Endothelial cell of umbilical vein (primary cell): ENCODE measurements at regions not wholly inside any gene's neighbourhood (a gene's known extent, or its start where the extent isn't known, plus 50 kb on each side); places are given as distances from the start of the nearest gene placed in this dataset.

ENCODE experiments used
- BruUV-seq: library from RNA; stranded (reverse); fragments of 400-500 nt; replicated peaks from 2 replicates; lab custom pipeline; 2021; lab: Mats Ljungman, UMichigan
- CTCF ChIA-PET: fragments of 300-600, 350-600 bp; sonication (Branson Sonifier 250); formaldehyde crosslinking; loops from one replicate; lab custom pipeline; 2021; ENCODE audit warnings: antibody characterized with exemption, inconsistent platforms; lab: Charles Lee
- POLR2A ChIA-PET: fragments of 300-600, 350-600 bp; sonication (Branson Sonifier 250); formaldehyde crosslinking; loops from one replicate; lab custom pipeline; 2021; ENCODE audit warnings: antibody characterized with exemption, inconsistent platforms; lab: Charles Lee
- DNase-seq: peaks from one replicate; pipeline ENCODE4 v3.0.0-alpha.2; 2011; ENCODE audit warnings: low read depth, low spot score
- FAIRE-seq: peaks from 2 replicates; lab custom pipeline; 2011; peaks lifted over from hg19 to GRCh38; lab: Jason Lieb, UNC
- H2AFZ ChIP-seq: 2 replicates; pipeline ENCODE4 v1.6.0; 2012; ENCODE audit warnings: low read depth, low read length, control low read depth, inconsistent platforms
- H3K27ac ChIP-seq: 2 replicates; pipeline ENCODE4 v1.5.1; 2011; ENCODE audit warnings: low read depth, mild to moderate bottlenecking, control low read depth, low read length, moderate library complexity; ENCODE audit not compliant: insufficient read depth
- H3K27me3 ChIP-seq, 2 experiments: 2 replicates each; pipeline versions ENCODE4 v1.6.0 to v1.6.1; 2011; ENCODE audit warnings: low read length in 2 of 2, mixed read lengths in 1 of 2; ENCODE audit not compliant: control insufficient read depth in 2 of 2, insufficient read depth in 2 of 2
- H3K36me3 ChIP-seq, 2 experiments: 2 replicates in 1 of 2; 3 replicates in 1 of 2; pipeline ENCODE4 v1.5.1; 2011; ENCODE audit warnings: low read length in 2 of 2, mild to moderate bottlenecking in 1 of 2, moderate library complexity in 1 of 2; ENCODE audit not compliant: control insufficient read depth in 2 of 2, insufficient read depth in 2 of 2; ENCODE audit errors: extremely low read depth in 1 of 2
- H3K4me1 ChIP-seq: 3 replicates; pipeline ENCODE4 v1.5.1; 2011; ENCODE audit warnings: mild to moderate bottlenecking, low read length; ENCODE audit not compliant: control insufficient read depth, insufficient read depth; ENCODE audit errors: extremely low read depth
- H3K4me2 ChIP-seq: 2 replicates; pipeline ENCODE4 v1.6.1; 2011; ENCODE audit warnings: low read length, control low read depth, mixed read lengths; ENCODE audit not compliant: insufficient read depth
- H3K4me3 ChIP-seq, 3 experiments: fragments of 200-600 bp in 1 of 3; sonication (generic), shearing (Covaris generic) in 1 of 3; replicated peaks in 1 of 3; 2 replicates each; pipeline ENCODE4 v1.5.1; 2011 to 2016; ENCODE audit warnings: control low read depth in 3 of 3, low read length in 3 of 3, mild to moderate bottlenecking in 2 of 3, inconsistent platforms in 1 of 3, low read depth in 1 of 3, moderate library complexity in 1 of 3; ENCODE audit not compliant: insufficient read depth in 1 of 3
- H3K79me2 ChIP-seq: 2 replicates; pipeline ENCODE4 v1.6.0; 2012; ENCODE audit warnings: low read length, inconsistent platforms; ENCODE audit not compliant: control insufficient read depth, insufficient read depth
- H3K9ac ChIP-seq: replicated peaks from 2 replicates; pipeline ENCODE3; 2011; ENCODE audit warnings: low read length, control low read depth; ENCODE audit not compliant: insufficient read depth; ENCODE audit errors: extremely low read depth
- H3K9me1 ChIP-seq: replicated peaks from 3 replicates; pipeline ENCODE4 v1.6.0; 2011; ENCODE audit warnings: mild to moderate bottlenecking, low read length; ENCODE audit not compliant: control insufficient read depth, insufficient read depth; ENCODE audit errors: extremely low read depth
- H3K9me3 ChIP-seq: replicated peaks from 2 replicates; pipeline ENCODE4 v1.5.1; 2012; ENCODE audit warnings: low read length, inconsistent platforms; ENCODE audit not compliant: control insufficient read depth, insufficient read depth
- H4K20me1 ChIP-seq: replicated peaks from 2 replicates; pipeline ENCODE3; 2011; ENCODE audit warnings: mild to moderate bottlenecking, low read length; ENCODE audit not compliant: control insufficient read depth, insufficient read depth; ENCODE audit errors: extremely low read depth
- EZH2 ChIP-seq: IDR thresholded peaks from 2 replicates; pipeline ENCODE4 v1.6.1; 2012; ENCODE audit warnings: borderline replicate concordance, low read depth, mild to moderate bottlenecking, moderate library complexity, low read length, inconsistent platforms; ENCODE audit not compliant: severe bottlenecking
- FOS ChIP-seq: IDR thresholded peaks from 2 replicates; pipeline ENCODE4 v1.6.1; 2011; ENCODE audit warnings: mild to moderate bottlenecking, low read length, moderate library complexity, borderline replicate concordance; ENCODE audit not compliant: insufficient read depth
- GATA2 ChIP-seq: IDR thresholded peaks from 2 replicates; pipeline ENCODE4 v1.7.0; 2011; ENCODE audit warnings: low read depth, mild to moderate bottlenecking, moderate library complexity, mixed read lengths, low read length; ENCODE audit not compliant: insufficient read length, insufficient read depth
- JUN ChIP-seq: IDR thresholded peaks from 2 replicates; pipeline ENCODE4 v1.6.1; 2011; ENCODE audit warnings: borderline replicate concordance, low read depth; ENCODE audit not compliant: insufficient read length, insufficient read depth
- MYC ChIP-seq: IDR thresholded peaks from one replicate; pipeline ENCODE4 v1.6.1; 2011; ENCODE audit warnings: mild to moderate bottlenecking, low read depth, low read length
- POLR2A ChIP-seq: IDR thresholded peaks from 2 replicates; pipeline ENCODE4 v1.6.1; 2012; ENCODE audit warnings: low read depth, mild to moderate bottlenecking, control low read depth, low read length
- POLR2AphosphoS5 ChIP-seq: IDR thresholded peaks from 2 replicates; pipeline ENCODE4 v1.6.1; 2012; ENCODE audit warnings: low read depth, mild to moderate bottlenecking, control low read depth, low read length, moderate library complexity; ENCODE audit not compliant: insufficient read depth
- dilution Hi-C: fragments of 300-500 bp; cut with MboI; formaldehyde crosslinking; loops from one replicate; pipeline ENCODE4 v1.15.0; 2019; ENCODE audit warnings: low sequenced_read_pairs; ENCODE audit not compliant: extremely low pct_ligation_motif_present
- intact Hi-C: fragments of 100-400 bp; cut with micrococcal nuclease; formaldehyde crosslinking; loops from one replicate; pipeline ENCODE4 v1.10.0; 2022
- TF ChIP-seq, protein P1 (sequence below), 2 donors: IDR thresholded peaks; 1 replicate in 1 of 2; 2 replicates in 1 of 2; pipeline ENCODE4 v1.5.1; 2011; ENCODE audit warnings: low read length in 2 of 2, mild to moderate bottlenecking in 2 of 2, moderate library complexity in 2 of 2, control low read depth in 1 of 2, inconsistent platforms in 1 of 2, low read depth in 1 of 2; ENCODE audit not compliant: insufficient read depth in 1 of 2; ENCODE audit errors: extremely low read depth in 1 of 2
- TF ChIP-seq, protein P2 (sequence below): IDR thresholded peaks from 2 replicates; pipeline ENCODE4 v1.6.1; 2011; ENCODE audit not compliant: insufficient read depth, insufficient read length

DNA sequence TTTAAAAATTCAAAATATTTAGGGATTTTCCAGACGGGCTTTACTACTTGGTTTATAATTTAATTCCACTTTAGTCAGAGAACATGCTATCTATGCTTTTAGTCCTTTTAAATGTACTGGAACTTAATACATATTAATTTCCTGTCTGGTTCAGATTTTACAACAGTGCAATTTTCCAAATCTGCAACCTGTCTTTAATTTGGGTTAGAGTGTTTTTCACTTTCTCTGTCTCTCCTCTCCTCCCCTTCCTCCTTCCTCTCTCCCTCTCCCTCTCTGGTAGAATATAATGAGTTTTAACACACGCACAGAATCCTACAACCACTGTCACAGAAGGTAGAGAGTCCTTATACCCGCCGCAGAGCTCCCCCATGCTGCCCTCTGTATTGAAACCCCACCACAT, 950.7 kb downstream of the BRD1 start:
- ChIA-PET CTCF (no interaction called here), POLR2A (no interaction called here)
- Histone ChIP-seq H3K9me3 (peaks cover 6% of the 10 kb centered on the region), H3K9ac (no peak overlapping the region), H3K4me2 (no peak overlapping the region), H4K20me1 (no peaks in the 10 kb centered on the region), H2AFZ (no peak overlapping the region), H3K4me3 (no peak overlapping the region), H3K4me1 (no peaks in the 10 kb centered on the region), H3K79me2 (no peaks in the 10 kb centered on the region), H3K27me3 (no peaks in the 10 kb centered on the region), H3K36me3 (no peaks in the 10 kb centered on the region), H3K9me1 (no peaks in the 10 kb centered on the region), H3K27ac (no peak overlapping the region)
- no TSS peak for BruUV-seq
- no peak for TF ChIP-seq POLR2A
- TF ChIP-seq JUN: no peak
- no peak for TF ChIP-seq FOS
- FAIRE-seq (no peak), DNase-seq (no peak)
- intact Hi-C loops (no loop called here), dilution Hi-C loops (no loop called here)

DNA sequence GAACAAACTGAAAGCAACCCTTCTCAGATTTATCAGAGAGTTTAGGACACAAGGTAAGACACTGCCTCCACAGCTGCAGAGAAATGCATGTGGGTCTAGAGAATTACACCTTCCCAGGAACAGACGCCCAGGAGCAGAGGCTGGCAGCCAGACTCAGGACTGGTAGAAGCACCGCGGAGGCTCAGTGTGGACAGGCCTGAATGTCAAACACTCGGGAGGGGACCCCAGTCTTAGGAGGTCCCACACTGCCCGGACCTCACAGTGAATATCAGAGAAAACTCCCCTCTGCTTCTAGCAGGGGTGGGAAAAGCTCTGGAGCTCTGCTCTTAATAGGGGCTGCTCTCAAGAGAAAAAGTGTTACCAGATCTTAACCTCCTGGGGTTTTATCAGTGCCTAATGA, 952.7 kb downstream of the BRD1 start:
- Histone ChIP-seq H3K27me3 (no peaks in the 10 kb centered on the region), H3K9me3 (peaks cover 5% of the 10 kb centered on the region), H3K9me1 (no peaks in the 10 kb centered on the region), H3K36me3 (no peaks in the 10 kb centered on the region), H3K4me2 (no peak overlapping the region), H3K27ac (no peak overlapping the region), H3K4me3 (no peak overlapping the region), H4K20me1 (no peaks in the 10 kb centered on the region), H3K79me2 (no peaks in the 10 kb centered on the region), H2AFZ (no peak overlapping the region), H3K9ac (no peak overlapping the region), H3K4me1 (no peaks in the 10 kb centered on the region)
- ChIA-PET CTCF (no interaction called here), POLR2A (no interaction called here)
- TF ChIP-seq JUN: no peak
- no peak for TF ChIP-seq FOS
- no peak for TF ChIP-seq POLR2A
- TF ChIP-seq MYC: no peak
- TF ChIP-seq, protein P1, sequence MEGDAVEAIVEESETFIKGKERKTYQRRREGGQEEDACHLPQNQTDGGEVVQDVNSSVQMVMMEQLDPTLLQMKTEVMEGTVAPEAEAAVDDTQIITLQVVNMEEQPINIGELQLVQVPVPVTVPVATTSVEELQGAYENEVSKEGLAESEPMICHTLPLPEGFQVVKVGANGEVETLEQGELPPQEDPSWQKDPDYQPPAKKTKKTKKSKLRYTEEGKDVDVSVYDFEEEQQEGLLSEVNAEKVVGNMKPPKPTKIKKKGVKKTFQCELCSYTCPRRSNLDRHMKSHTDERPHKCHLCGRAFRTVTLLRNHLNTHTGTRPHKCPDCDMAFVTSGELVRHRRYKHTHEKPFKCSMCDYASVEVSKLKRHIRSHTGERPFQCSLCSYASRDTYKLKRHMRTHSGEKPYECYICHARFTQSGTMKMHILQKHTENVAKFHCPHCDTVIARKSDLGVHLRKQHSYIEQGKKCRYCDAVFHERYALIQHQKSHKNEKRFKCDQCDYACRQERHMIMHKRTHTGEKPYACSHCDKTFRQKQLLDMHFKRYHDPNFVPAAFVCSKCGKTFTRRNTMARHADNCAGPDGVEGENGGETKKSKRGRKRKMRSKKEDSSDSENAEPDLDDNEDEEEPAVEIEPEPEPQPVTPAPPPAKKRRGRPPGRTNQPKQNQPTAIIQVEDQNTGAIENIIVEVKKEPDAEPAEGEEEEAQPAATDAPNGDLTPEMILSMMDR (IDR thresholded peaks at IDR 0.05; ENCODE audit: extremely low read depth in 1 of 2, insufficient read depth in 1 of 2, low read depth in 1 of 2, low read length in 2 of 2): no peak
- TF ChIP-seq POLR2AphosphoS5: no peak
- TF ChIP-seq GATA2: no peak
- TF ChIP-seq, protein P2, sequence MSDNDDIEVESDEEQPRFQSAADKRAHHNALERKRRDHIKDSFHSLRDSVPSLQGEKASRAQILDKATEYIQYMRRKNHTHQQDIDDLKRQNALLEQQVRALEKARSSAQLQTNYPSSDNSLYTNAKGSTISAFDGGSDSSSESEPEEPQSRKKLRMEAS: no peak
- TF ChIP-seq EZH2: no peak
- intact Hi-C loops (no loop called here), dilution Hi-C loops (no loop called here)
- DNase-seq (no peak), FAIRE-seq (no peak)
- BruUV-seq: no TSS peak
